CD4-positive, alpha-beta T cell treated with Interleukin-17A for 4 hours (primary cell): ENCODE measurements at regions not wholly inside any gene's neighbourhood (a gene's known extent, or its start where the extent isn't known, plus 50 kb on each side); places are given as distances from the start of the nearest gene placed in this dataset.
"Not testable (repeated sequence)": the region's sequence is repeated elsewhere in the genome, so short reads cannot be mapped to it uniquely, and the experiment has no call there.

ENCODE experiments used
- DNase-seq: peaks from one replicate; pipeline ENCODE4 v3.0.0-alpha.2; 2020; ENCODE audit warnings: mixed read lengths

- DNase-seq, result not testable (repeated sequence)
These were observed 77.6 kb downstream of the HHIPL2 start for GRCh38 chr1:222470252-222470805.

- no peak for DNase-seq
These were observed 81.6 kb downstream of the HHIPL2 start for GRCh38 chr1:222466150-222466865.

GRCh38 chr1:222465211-222466041 lies 82.5 kb downstream of the HHIPL2 start:
- DNase-seq, result peak; percentile 77

GRCh38 chr1:222464841-222465210 lies 83.1 kb downstream of the HHIPL2 start:
- DNase-seq, result peak; percentile 77

DNA sequence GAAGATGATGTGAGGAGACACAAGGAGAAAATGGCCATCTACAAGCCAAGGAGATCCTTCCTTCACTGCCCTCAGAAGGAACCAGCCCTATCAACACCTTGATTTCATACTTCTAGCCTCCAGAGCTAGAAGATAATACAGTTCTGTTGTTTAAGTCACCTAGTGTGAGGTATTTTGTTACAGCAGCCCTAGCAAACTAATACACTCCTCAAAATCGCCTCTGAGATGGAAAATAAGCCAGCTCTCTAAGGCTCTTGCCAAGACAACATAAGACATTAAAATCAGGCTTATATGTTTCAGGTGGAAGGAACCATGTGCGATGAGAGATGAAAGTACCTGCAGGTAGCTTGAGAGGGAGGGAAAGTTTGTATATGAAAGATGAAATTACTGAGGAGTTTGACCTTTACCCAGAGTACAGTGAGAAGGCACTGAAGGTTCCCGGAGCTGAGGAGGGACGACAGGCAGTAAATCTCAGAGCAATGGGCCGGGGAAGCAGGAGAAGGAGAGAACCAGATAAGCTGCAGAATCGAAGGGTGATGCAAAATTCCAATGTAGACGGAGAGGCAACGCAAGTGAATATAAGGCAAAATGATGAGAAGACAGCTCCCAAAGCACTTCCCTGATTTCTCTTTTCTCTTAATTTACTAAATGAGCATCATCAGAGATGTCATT lies 84.7 kb downstream of the HHIPL2 start:
- DNase-seq, result no peak

DNA sequence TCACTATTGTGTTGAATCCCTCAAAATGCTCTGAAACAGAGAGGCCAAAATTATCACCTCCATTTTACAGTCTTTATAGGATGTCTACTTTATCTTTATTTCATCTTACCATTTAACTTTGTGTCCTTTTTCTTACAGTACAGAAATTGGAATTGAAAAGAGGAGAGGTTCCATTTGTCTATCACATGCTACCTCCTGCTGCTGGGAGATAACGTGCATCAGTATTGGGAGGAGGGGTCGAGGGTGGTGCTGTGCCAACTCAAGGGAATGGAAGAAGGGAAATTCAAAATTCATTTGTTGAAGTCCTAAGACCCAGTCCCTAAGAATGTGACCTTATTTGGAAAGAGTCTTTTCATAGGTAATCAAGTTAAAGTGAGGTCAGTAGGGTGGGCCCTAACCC lies 85.3 kb downstream of the HHIPL2 start:
- DNase-seq, result no peak

- DNase-seq, result no peak
These were observed 86.0 kb downstream of the HHIPL2 start for GRCh38 chr1:222461941-222462340.

- no peak for DNase-seq
These were observed 88.3 kb downstream of the HHIPL2 start for GRCh38 chr1:222459652-222460051.

- DNase-seq, result no peak
These were observed 90.4 kb downstream of the HHIPL2 start for GRCh38 chr1:222457513-222457912.

DNA sequence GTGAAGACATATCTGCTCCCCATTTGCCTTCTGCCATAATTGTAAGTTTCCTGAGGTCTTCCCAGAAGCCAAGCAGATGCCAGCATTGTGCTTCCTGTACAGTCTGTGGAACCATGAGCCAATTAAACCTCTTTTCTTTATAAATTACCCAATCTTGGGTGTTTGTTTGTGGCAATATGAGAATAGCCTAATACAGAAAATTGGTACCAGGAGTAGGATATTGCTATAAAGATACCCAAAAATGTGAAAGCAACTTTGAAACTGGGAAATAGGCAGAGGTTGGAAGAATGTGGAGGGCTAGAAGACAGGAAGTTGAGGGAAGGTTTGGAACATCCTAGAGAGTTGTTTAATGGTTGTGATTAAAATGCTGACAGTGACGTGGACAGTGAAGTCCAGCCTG lies 90.8 kb downstream of the HHIPL2 start:
- DNase-seq, result no peak

GRCh38 chr1:222455188-222455879 lies 92.6 kb downstream of the HHIPL2 start:
- peak; percentile 90 for DNase-seq

DNA sequence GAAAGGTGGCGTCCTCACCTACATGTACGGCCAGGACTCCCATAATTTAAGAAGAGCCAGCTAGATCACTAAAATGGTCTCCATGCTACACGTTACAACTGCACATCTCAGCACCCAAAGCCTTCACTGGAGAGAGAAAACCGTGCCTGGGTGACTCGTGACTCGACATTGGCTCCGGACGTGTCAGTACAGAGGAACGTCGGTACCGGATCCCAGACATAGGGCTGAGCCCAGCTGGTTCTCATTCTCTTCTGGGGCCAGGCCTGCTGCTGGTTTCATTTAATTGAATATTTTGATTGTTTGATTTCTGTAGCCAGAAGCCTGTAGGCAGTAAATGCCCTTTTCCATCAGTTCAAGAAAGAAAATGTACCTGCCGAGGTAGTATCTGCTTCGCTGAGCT lies 93.1 kb downstream of the HHIPL2 start:
- DNase-seq, result no peak

DNA sequence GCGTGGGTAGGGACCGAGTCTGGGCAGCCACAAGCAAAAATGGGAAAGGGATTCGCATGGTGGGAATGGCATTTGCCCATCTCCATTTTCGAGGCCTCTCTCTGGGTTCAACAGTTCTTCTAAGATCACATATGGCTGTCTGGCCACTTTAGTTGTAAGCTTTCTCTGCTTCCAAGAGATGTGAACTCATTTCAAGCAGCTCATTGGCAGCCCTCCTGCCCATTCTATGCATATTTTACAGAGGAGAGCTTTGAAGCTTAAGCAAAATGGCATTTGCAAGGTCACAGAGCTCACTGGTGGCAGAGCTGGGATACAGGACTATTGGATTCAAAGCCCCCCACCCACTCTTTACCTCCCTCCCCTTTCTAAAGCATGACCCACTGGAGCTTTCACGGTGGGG lies 93.7 kb downstream of the HHIPL2 start:
- no peak for DNase-seq

DNA sequence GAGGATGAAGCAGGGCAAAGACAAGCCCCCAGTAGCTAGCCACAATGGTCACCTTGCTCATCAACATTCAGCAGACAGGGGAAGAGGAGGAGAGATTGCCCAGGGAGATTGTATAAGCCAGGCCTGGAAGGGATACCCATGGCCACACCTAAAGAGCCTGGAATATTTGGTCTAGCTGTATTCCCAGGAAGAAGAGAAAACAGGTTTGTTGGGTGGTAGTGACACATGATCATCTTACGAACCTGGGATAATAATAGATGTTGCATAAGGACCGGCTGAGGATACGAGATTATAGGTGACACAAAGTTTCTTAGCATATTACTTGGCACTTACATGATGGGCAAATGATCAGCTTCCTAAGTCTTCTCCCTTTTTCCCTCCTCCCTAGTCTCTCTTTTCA lies 95.9 kb downstream of the HHIPL2 start:
- no peak for DNase-seq

DNA sequence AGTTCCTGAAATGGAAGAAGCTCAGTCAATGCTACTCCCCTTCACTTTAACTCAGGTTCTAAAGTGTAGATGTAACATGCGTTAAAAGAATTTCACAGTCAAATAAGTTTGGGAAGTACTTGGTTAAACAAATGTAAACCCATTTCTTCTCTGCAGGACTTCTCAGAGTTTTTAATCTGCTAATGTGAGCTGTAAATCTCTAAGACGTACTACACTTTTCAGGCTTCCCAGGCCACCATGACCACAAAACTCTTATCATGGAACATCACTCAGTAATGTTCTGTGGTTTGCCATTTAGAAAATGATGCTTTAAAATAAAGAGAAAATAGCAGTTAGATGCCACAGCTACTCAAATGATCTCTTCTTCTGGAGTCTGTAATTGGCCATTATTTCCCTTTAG lies 104.3 kb downstream of the HHIPL2 start:
- DNase-seq, result no peak

DNA sequence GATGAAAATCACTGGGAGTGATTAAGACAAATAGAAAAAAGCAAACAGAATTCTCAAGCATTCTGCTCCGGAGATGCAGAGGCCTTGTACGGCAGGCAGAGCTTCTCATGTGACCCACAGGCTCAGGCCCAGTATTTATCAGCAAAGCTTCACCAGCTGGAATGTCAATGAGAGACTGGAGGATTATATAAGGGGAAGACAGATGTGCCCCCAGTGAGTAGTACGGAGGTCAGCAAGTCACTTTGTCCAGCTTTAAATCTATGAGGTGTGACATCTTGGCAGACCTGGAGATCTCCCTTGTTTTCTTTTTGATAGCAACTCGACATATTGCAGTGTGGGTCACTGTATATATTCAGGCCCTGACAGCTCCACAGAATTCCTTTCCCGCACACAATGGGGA lies 106.8 kb downstream of the HHIPL2 start:
- DNase-seq, result no peak

DNA sequence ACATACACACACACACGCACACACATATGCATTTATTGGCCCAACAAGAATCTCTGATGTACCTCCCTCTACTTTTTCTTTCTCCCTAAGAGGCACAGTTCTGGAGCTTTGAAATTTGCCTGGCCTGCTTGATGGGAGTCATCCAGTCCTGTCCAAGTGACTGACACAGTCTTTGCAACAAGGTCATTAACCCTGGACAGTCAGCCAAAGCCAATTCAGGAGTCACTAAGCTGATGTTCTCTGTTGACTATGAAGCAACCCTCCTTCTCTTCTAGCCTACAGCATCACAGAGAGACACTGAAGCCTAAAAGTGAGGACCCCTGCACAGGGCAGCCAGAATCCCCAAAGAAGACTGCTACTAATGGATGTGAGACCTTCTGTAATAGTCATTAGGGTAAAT lies 123.1 kb downstream of the HHIPL2 start:
- DNase-seq, result no peak

GRCh38 chr1:222421380-222421779 lies 126.5 kb downstream of the HHIPL2 start:
- no peak for DNase-seq

DNA sequence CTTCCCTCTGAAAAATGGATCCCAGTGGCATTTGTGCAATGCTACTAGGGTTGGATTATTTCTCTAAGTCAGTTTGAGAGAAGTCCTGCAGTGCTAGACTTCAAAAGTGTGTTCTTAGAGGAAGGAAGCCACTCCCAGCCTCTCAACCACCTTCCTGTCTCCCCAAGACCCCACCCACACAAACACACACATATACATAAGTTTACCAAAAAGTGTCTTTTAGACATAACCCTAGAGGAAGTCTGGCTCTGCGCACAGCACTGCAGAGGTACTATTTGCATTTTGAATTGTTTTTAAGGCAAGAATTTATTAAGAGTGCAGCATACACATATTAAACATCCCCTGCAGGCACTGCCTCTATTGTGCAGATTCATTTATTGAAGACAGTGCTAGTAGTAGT lies 127.3 kb downstream of the HHIPL2 start:
- DNase-seq, result peak; percentile 58

- no peak for DNase-seq
These were observed 129.2 kb downstream of the HHIPL2 start for GRCh38 chr1:222418654-222419053.

GRCh38 chr1:222417264-222417663 lies 130.6 kb downstream of the HHIPL2 start:
- DNase-seq, result no peak

DNA sequence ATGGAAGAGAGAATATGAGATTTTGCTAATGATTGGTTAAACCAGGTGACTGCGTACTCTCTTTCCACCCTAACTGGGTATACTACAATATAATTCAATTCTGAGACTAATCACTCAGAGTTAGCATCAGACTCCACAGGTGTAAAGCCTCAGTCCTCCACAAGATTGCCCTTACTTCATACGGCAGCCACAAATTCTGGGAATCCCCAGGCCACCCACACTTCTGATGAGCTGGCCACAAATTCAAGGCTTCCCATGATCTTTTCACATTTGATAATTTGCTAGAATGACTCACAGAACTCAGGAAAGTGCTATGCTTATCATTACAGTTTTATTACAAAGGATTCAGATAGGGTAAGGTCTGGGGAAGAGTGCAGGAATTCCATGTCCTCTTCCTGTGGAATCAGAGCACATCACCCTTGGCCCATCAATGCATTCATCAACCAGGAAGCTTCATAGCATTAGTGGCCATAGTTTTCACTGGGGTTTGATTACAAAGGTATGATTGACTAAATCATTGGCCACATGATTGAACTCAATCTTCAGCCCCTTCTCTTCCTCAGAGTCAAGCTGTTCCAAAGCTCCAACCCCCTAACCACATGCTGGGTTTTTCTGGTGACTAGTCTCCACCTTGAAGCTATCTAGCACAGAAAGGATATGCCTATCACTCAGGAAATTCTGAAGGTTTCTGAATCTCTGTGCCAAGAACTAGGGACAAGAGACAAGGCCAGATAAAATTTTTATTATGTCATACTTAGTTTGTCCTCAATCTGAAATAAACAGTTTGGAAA lies 131.7 kb downstream of the HHIPL2 start:
- no peak for DNase-seq
